ENCODE measurements at regions not wholly inside any gene's neighbourhood (a gene's known extent, or its start where the extent isn't known, plus 50 kb on each side); places are given as distances from the start of the nearest gene placed in this dataset.

DNA sequence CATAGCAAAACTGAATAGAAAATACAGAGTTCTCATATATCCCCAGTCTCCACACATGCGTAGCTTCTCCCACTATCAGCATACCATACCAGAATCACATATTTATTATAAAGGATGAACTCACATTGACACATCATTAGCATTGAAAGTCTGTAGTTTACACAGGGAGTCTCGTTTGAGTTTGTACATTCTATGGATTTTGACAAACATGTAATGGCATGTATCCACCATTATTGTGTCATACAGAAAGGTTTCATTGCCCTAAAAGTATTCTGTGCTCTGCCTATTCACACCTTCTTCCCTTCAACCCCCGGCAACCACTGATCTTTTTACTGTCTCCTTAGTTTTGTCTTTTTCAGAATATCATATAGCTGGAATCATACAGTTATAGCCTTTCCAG is 562.4 kb downstream of the KCTD8 start (continued):
- TF ChIP-seq, protein P1, sequence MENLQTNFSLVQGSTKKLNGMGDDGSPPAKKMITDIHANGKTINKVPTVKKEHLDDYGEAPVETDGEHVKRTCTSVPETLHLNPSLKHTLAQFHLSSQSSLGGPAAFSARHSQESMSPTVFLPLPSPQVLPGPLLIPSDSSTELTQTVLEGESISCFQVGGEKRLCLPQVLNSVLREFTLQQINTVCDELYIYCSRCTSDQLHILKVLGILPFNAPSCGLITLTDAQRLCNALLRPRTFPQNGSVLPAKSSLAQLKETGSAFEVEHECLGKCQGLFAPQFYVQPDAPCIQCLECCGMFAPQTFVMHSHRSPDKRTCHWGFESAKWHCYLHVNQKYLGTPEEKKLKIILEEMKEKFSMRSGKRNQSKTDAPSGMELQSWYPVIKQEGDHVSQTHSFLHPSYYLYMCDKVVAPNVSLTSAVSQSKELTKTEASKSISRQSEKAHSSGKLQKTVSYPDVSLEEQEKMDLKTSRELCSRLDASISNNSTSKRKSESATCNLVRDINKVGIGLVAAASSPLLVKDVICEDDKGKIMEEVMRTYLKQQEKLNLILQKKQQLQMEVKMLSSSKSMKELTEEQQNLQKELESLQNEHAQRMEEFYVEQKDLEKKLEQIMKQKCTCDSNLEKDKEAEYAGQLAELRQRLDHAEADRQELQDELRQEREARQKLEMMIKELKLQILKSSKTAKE (CRISPR knock-in tag; IDR thresholded peaks at IDR 0.05; ENCODE audit: borderline replicate concordance), result no peak

DNA sequence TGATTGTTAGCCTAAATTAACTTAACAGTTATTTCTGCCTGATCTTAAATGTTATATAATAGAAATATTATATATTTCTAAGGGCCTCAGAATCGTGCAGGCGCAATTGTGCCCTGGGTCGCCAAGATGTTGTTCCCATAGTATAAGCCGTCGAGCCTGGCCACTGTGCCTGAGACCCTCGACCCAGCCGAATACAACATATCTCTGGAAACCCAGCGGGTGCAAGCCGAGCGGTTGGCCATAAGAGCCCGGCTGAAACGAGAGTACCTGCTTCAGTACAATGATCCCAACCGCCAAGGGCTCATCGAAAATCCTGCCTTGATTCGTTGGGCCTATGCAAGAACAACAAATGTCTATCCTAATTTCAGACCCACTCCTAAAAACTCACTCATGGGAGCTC is 549.8 kb downstream of the KCTD8 start:
- no peaks in the 10 kb centered on the region; a peak in 1 of 5 replicates for H3K27me3 ChIP-seq (ENCODE audit: control insufficient read depth in 1 of 2, insufficient read depth in 2 of 2, low read length in 2 of 2)
- peaks cover 14% of the 10 kb centered on the region; the same call in 1 of the 2 replicates for H3K9me3 ChIP-seq (ENCODE audit: low read length)
- no peaks in the 10 kb centered on the region for H3K79me2 ChIP-seq (ENCODE audit: insufficient read depth, low read length)
- WGBS (ENCODE audit: low lambda C conversion rate), result 43% methylated on average over 9 of the region's 15 CpGs
- intact Hi-C loops (cut with micrococcal nuclease; ENCODE audit: unreplicated experiment), result no loop called here
- POLR2A ChIA-PET, result no interaction called here
- CTCF ChIA-PET (ENCODE audit: low intra/inter-chr PET ratio, low total read pairs), result no interaction called here
- H2AFZ ChIP-seq (ENCODE audit: low read length), result no peak overlapping the region
- DNase-seq (ENCODE audit: low spot score) (no peak), ATAC-seq (no peak), FAIRE-seq (no peak)
- in situ Hi-C loops (cut with HindIII; ENCODE audit: extremely low pct_ligation_motif_present, low pct_unique_long_range_greater_than_20kb), result no loop called here
- no peaks in the 10 kb centered on the region for H3K36me3 ChIP-seq (replicated peaks in 1 of 2; ENCODE audit: control insufficient read depth in 1 of 2, insufficient read depth in 2 of 2, low read length in 2 of 2)
- H3K4me2 ChIP-seq (ENCODE audit: low read depth, low read length), result no peak overlapping the region
- H4K20me1 ChIP-seq (ENCODE audit: insufficient read depth, low read length), result no peaks in the 10 kb centered on the region
- no peak overlapping the region for H3K9ac ChIP-seq (ENCODE audit: insufficient read depth, low read depth, low read length)
- H3K27ac ChIP-seq (ENCODE audit: extremely low read length, insufficient read depth, low read length), result no peak overlapping the region
- no peak overlapping the region for H3K4me3 ChIP-seq (replicated peaks in 1 of 3; ENCODE audit: insufficient read depth in 1 of 3, low read depth in 2 of 3, low read length in 3 of 3)
- no TSS peak for BruUV-seq (replicated peaks)
- H3K4me1 ChIP-seq (ENCODE audit: insufficient read depth, low read length), result no peaks in the 10 kb centered on the region
- TF ChIP-seq ZNF20 (CRISPR knock-in tag; IDR thresholded peaks at IDR 0.05) (no peak), ATF1 (CRISPR knock-in tag; IDR thresholded peaks at IDR 0.05) (no peak), CSRNP1 (CRISPR knock-in tag; IDR thresholded peaks at IDR 0.05) (no peak), NFYC (CRISPR knock-in tag; IDR thresholded peaks at IDR 0.05) (no peak), ZNF749 (CRISPR knock-in tag; IDR thresholded peaks at IDR 0.05; ENCODE audit: borderline replicate concordance) (no peak), ZNF737 (CRISPR knock-in tag; IDR thresholded peaks at IDR 0.05; ENCODE audit: borderline replicate concordance) (no peak), ZNF530 (CRISPR knock-in tag; IDR thresholded peaks at IDR 0.05; ENCODE audit: low read depth) (no peak), FOXP1 (IDR thresholded peaks at IDR 0.05) (no peak), FOXP1 (CRISPR knock-in tag; IDR thresholded peaks at IDR 0.05) (no peak), ELF3 (CRISPR knock-in tag; IDR thresholded peaks at IDR 0.05) (no peak), GPN1 (CRISPR knock-in tag; IDR thresholded peaks at IDR 0.05; ENCODE audit: borderline replicate concordance) (no peak), AHDC1 (CRISPR knock-in tag; IDR thresholded peaks at IDR 0.05; ENCODE audit: borderline replicate concordance) (no peak)
- TF ChIP-seq, protein P2, sequence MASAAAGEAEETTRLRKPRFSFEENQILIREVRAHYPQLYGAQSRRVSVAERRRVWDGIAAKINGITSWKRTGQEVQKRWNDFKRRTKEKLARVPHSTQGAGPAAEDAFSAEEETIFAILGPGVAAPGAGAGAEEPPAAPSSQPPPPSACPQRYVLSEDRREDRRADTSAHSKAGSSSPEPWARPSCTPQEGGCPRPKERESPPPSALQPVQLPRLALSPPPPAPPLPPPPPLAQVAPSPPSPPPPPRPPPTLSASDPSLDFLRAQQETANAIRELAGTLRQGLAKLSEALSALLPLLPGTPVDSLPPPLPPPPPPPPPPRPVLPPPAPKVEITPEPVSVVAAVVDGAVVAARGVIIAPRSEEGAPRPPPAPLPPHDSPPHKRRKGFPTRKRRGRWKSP (CRISPR knock-in tag; IDR thresholded peaks at IDR 0.05), result no peak

Data from HepG2 (cell line).